ENCODE measurements at regions not wholly inside any gene's neighbourhood (a gene's known extent, or its start where the extent isn't known, plus 50 kb on each side); places are given as distances from the start of the nearest gene placed in this dataset.

DNA sequence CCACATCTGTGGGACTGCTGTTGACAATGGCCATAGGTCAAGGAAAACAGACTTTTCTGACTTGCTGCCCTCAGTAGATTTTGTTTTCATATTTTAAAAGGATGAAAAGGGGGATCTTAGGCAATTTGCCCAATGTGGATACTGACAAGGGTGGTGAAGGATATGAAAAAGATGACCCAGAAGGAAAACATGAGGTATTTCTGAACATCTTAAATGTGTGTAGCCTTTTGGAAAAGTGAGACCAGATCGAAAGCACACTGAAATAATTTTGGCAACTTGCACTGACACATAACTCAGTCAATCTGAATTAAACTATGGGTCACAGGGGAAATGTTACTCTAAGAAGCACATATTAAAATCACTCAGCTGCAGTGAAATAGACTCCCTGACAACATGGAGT lies 1793.0 kb upstream of the ACO1 start:
- POLR2A ChIA-PET, result no interaction called here
- Histone ChIP-seq H3K36me3 (ENCODE audit: control insufficient read depth in 2 of 2, insufficient read depth in 1 of 2, low read length in 2 of 2) (no peaks in the 10 kb centered on the region), H3K4me1 (ENCODE audit: control insufficient read depth, insufficient read depth, low read length) (no peaks in the 10 kb centered on the region), H3K27ac (ENCODE audit: extremely low read depth, low read depth, low read length) (no peak overlapping the region), H3K4me3 (ENCODE audit: low read depth, low read length) (no peak overlapping the region), H3K9me3 (ENCODE audit: control insufficient read depth, insufficient read depth, low read depth, low read length) (no peaks in the 10 kb centered on the region)
- TF ChIP-seq, protein P1, sequence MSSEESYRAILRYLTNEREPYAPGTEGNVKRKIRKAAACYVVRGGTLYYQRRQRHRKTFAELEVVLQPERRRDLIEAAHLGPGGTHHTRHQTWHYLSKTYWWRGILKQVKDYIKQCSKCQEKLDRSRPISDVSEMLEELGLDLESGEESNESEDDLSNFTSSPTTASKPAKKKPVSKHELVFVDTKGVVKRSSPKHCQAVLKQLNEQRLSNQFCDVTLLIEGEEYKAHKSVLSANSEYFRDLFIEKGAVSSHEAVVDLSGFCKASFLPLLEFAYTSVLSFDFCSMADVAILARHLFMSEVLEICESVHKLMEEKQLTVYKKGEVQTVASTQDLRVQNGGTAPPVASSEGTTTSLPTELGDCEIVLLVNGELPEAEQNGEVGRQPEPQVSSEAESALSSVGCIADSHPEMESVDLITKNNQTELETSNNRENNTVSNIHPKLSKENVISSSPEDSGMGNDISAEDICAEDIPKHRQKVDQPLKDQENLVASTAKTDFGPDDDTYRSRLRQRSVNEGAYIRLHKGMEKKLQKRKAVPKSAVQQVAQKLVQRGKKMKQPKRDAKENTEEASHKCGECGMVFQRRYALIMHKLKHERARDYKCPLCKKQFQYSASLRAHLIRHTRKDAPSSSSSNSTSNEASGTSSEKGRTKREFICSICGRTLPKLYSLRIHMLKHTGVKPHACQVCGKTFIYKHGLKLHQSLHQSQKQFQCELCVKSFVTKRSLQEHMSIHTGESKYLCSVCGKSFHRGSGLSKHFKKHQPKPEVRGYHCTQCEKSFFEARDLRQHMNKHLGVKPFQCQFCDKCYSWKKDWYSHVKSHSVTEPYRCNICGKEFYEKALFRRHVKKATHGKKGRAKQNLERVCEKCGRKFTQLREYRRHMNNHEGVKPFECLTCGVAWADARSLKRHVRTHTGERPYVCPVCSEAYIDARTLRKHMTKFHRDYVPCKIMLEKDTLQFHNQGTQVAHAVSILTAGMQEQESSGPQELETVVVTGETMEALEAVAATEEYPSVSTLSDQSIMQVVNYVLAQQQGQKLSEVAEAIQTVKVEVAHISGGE (tag by site-specific recombination; conservative IDR thresholded peaks at IDR 0.05; ENCODE audit: low read depth), result no peak
- TF ChIP-seq, protein P2, sequence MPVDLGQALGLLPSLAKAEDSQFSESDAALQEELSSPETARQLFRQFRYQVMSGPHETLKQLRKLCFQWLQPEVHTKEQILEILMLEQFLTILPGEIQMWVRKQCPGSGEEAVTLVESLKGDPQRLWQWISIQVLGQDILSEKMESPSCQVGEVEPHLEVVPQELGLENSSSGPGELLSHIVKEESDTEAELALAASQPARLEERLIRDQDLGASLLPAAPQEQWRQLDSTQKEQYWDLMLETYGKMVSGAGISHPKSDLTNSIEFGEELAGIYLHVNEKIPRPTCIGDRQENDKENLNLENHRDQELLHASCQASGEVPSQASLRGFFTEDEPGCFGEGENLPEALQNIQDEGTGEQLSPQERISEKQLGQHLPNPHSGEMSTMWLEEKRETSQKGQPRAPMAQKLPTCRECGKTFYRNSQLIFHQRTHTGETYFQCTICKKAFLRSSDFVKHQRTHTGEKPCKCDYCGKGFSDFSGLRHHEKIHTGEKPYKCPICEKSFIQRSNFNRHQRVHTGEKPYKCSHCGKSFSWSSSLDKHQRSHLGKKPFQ (tag by site-specific recombination; IDR thresholded peaks at IDR 0.05), result no peak
- TF ChIP-seq ZNF138 (tag by site-specific recombination; IDR thresholded peaks at IDR 0.05; ENCODE audit: borderline replicate concordance) (no peak), KLF10 (tag by site-specific recombination; IDR thresholded peaks at IDR 0.05) (no peak), ZNF600 (tag by site-specific recombination; IDR thresholded peaks at IDR 0.05) (no peak), ZNF585B (tag by site-specific recombination; IDR thresholded peaks at IDR 0.05) (no peak), ZNF416 (tag by site-specific recombination; IDR thresholded peaks at IDR 0.05) (no peak), SETDB1 (IDR thresholded peaks at IDR 0.05; ENCODE audit: insufficient read length, low read length) (no peak), ZNF10 (tag by site-specific recombination; IDR thresholded peaks at IDR 0.05) (no peak), ZNF423 (tag by site-specific recombination; IDR thresholded peaks at IDR 0.05) (no peak), ZNF670 (tag by site-specific recombination; IDR thresholded peaks at IDR 0.05; ENCODE audit: low read depth) (no peak), ZNF549 (tag by site-specific recombination; IDR thresholded peaks at IDR 0.05) (no peak), ZBTB20 (tag by site-specific recombination; IDR thresholded peaks at IDR 0.05) (no peak), ZNF785 (tag by site-specific recombination; IDR thresholded peaks at IDR 0.05) (no peak), ZNF548 (tag by site-specific recombination; IDR thresholded peaks at IDR 0.05) (no peak), ZSCAN30 (tag by site-specific recombination; IDR thresholded peaks at IDR 0.05) (no peak), GFI1B (tag by site-specific recombination; IDR thresholded peaks at IDR 0.05) (no peak), ZNF16 (tag by site-specific recombination; IDR thresholded peaks at IDR 0.05; ENCODE audit: low read depth) (no peak)
- TF ChIP-seq, protein P3, sequence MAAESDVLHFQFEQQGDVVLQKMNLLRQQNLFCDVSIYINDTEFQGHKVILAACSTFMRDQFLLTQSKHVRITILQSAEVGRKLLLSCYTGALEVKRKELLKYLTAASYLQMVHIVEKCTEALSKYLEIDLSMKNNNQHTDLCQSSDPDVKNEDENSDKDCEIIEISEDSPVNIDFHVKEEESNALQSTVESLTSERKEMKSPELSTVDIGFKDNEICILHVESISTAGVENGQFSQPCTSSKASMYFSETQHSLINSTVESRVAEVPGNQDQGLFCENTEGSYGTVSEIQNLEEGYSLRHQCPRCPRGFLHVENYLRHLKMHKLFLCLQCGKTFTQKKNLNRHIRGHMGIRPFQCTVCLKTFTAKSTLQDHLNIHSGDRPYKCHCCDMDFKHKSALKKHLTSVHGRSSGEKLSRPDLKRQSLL (tag by site-specific recombination; IDR thresholded peaks at IDR 0.05), result no peak
- TF ChIP-seq, protein P4, sequence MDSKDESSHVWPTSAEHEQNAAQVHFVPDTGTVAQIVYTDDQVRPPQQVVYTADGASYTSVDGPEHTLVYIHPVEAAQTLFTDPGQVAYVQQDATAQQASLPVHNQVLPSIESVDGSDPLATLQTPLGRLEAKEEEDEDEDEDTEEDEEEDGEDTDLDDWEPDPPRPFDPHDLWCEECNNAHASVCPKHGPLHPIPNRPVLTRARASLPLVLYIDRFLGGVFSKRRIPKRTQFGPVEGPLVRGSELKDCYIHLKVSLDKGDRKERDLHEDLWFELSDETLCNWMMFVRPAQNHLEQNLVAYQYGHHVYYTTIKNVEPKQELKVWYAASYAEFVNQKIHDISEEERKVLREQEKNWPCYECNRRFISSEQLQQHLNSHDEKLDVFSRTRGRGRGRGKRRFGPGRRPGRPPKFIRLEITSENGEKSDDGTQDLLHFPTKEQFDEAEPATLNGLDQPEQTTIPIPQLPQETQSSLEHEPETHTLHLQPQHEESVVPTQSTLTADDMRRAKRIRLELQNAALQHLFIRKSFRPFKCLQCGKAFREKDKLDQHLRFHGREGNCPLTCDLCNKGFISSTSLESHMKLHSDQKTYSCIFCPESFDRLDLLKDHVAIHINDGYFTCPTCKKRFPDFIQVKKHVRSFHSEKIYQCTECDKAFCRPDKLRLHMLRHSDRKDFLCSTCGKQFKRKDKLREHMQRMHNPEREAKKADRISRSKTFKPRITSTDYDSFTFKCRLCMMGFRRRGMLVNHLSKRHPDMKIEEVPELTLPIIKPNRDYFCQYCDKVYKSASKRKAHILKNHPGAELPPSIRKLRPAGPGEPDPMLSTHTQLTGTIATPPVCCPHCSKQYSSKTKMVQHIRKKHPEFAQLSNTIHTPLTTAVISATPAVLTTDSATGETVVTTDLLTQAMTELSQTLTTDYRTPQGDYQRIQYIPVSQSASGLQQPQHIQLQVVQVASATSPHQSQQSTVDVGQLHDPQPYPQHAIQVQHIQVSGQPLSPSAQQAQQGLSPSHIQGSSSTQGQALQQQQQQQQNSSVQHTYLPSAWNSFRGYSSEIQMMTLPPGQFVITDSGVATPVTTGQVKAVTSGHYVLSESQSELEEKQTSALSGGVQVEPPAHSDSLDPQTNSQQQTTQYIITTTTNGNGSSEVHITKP (tag by site-specific recombination; IDR thresholded peaks at IDR 0.05), result no peak
- CTCF ChIA-PET, result no interaction called here

All from HEK293 (cell line).